WERI-Rb-1 (cell line): ENCODE measurements at regions not wholly inside any gene's neighbourhood (a gene's known extent, or its start where the extent isn't known, plus 50 kb on each side); places are given as distances from the start of the nearest gene placed in this dataset.

Experiments
- DNase-seq: peaks from one replicate; pipeline ENCODE4 v3.0.0-alpha.2; 2020
- H3K27ac ChIP-seq: fragments of 250-450 bp; sonication (Bioruptor Pico); 2 replicates; pipeline ENCODE4 v1.5.1; 2020; ENCODE audit warnings: mild to moderate bottlenecking, moderate library complexity
- H3K27me3 ChIP-seq: fragments of 250-450 bp; sonication (Bioruptor Pico); 2 replicates; pipeline ENCODE4 v1.5.1; 2021; ENCODE audit warnings: mild to moderate bottlenecking, low read depth, moderate library complexity; ENCODE audit not compliant: insufficient read depth, severe bottlenecking
- H3K36me3 ChIP-seq: fragments of 250-450 bp; sonication (Bioruptor Pico); 2 replicates; pipeline ENCODE4 v1.5.1; 2020; ENCODE audit warnings: mild to moderate bottlenecking, moderate library complexity
- H3K4me3 ChIP-seq: 2 replicates; pipeline ENCODE4 v1.5.1; 2011; ENCODE audit warnings: low read depth, mild to moderate bottlenecking, control low read depth, low read length
- H3K9me3 ChIP-seq: fragments of 250-450 bp; sonication (Bioruptor Pico); 2 replicates; pipeline ENCODE4 v1.5.1; 2021; ENCODE audit warnings: mild to moderate bottlenecking, moderate library complexity; ENCODE audit not compliant: severe bottlenecking
- CTCF ChIP-seq: IDR thresholded peaks from 2 replicates; pipeline ENCODE4 v1.5.1; 2011; ENCODE audit warnings: low read depth, mild to moderate bottlenecking, control low read depth, inconsistent platforms, low read length

- H3K27ac ChIP-seq, result no peak overlapping the region
- TF ChIP-seq CTCF, result no peak
Measured at GRCh38 chr7:27344471-27344870, 101.9 kb downstream of the EVX1 start.

GRCh38 chr7:27345164-27345887 is 102.7 kb downstream of the EVX1 start:
- H3K36me3 ChIP-seq, result no peaks in the 10 kb centered on the region
- no peak overlapping the region for H3K4me3 ChIP-seq
- no peak for DNase-seq
- peaks cover 86% of the 10 kb centered on the region for H3K27me3 ChIP-seq
- no peak for TF ChIP-seq CTCF
- no peak overlapping the region for H3K27ac ChIP-seq
- no peaks in the 10 kb centered on the region for H3K9me3 ChIP-seq

More at GRCh38 chr7:27344471-27344870, 101.9 kb downstream of the EVX1 start:
- Histone ChIP-seq H3K4me3 (no peak overlapping the region), H3K27me3 (peaks cover 84% of the 10 kb centered on the region), H3K36me3 (no peaks in the 10 kb centered on the region), H3K9me3 (no peaks in the 10 kb centered on the region)
- DNase-seq, result no peak

GRCh38 chr7:27345997-27346396 is 103.4 kb downstream of the EVX1 start:
- TF ChIP-seq CTCF, result no peak
- DNase-seq, result no peak
- H3K27me3 ChIP-seq, result peaks cover 86% of the 10 kb centered on the region
- no peak overlapping the region for H3K4me3 ChIP-seq
- H3K36me3 ChIP-seq, result no peaks in the 10 kb centered on the region
- no peaks in the 10 kb centered on the region for H3K9me3 ChIP-seq
- H3K27ac ChIP-seq, result no peak overlapping the region

GRCh38 chr7:27346531-27347275 is 104.1 kb downstream of the EVX1 start:
- no peak overlapping the region for H3K27ac ChIP-seq
- TF ChIP-seq CTCF, result no peak
- no peak for DNase-seq

GRCh38 chr7:27347276-27347640 is 104.7 kb downstream of the EVX1 start:
- Histone ChIP-seq H3K9me3 (no peaks in the 10 kb centered on the region), H3K27ac (no peak overlapping the region), H3K4me3 (no peak overlapping the region), H3K36me3 (no peaks in the 10 kb centered on the region), H3K27me3 (peaks cover 84% of the 10 kb centered on the region)
- no peak for DNase-seq
- TF ChIP-seq CTCF, result no peak

More at GRCh38 chr7:27346531-27347275, 104.1 kb downstream of the EVX1 start:
- no peaks in the 10 kb centered on the region for H3K36me3 ChIP-seq
- no peaks in the 10 kb centered on the region for H3K9me3 ChIP-seq
- H3K4me3 ChIP-seq, result no peak overlapping the region
- peaks cover 86% of the 10 kb centered on the region for H3K27me3 ChIP-seq
